ENCODE measurements at regions not wholly inside any gene's neighbourhood (a gene's known extent, or its start where the extent isn't known, plus 50 kb on each side); places are given as distances from the start of the nearest gene placed in this dataset.

DNA sequence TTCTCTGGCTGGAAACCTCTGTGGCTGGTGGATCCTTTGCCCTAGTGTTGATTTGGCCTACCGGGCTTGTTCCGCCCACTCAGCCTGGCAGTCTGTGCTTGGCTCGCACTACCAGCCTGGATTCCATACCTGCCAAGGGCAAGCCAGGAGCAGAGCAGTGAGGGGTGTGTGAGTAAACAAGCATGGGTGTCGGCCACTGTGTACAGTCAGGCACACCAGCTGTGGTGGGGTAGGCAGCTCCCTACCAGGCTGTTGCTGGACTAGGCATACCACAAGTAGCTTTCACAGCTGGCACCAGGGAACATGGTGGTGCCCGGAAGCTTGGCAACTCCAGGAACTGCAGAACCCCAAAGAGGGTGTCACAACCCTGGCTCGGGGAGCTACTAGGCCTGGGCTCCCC, 942.9 kb upstream of the LRRN3 start:
- DNase-seq (ENCODE audit: low spot score): no peak

DNA sequence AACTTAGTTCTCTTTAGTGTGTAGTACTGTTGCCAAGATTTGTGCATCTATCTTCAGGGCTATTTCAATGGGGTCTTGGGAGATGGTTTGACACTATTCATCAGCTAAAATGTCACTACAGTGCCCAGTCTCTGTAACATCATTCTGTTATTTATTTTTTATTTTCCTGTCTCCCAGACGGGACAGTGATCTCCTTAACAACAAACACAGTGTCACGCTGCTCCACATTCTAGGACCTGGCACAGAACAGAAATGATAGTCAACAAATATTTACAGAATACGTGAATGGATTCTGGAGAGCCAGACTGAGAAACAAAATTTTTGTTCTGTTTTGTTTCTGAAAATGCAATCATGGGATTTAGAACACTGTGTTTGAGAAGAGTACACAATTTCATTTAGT, 937.7 kb upstream of the LRRN3 start:
- no peak for DNase-seq (ENCODE audit: low spot score)

DNA sequence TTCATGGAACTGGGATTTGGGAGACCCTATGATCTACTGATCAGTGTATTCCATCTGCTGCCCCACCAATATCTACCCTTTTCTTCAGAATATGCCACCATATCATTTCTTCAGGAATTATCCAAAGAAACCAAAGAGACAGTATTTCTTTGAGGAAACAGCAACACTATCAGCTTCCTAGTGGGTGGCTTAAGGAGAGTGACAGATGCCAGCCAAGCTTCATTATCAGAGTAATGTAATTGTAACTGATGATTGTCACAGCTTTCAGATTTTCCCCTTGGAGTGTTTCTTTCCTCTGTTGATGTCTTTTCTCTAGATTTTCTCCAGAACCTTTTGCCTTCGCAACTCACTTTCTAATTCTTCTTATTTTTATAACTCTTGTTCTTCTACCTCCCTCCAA, 934.4 kb upstream of the LRRN3 start:
- DNase-seq (ENCODE audit: low spot score): no peak

DNA sequence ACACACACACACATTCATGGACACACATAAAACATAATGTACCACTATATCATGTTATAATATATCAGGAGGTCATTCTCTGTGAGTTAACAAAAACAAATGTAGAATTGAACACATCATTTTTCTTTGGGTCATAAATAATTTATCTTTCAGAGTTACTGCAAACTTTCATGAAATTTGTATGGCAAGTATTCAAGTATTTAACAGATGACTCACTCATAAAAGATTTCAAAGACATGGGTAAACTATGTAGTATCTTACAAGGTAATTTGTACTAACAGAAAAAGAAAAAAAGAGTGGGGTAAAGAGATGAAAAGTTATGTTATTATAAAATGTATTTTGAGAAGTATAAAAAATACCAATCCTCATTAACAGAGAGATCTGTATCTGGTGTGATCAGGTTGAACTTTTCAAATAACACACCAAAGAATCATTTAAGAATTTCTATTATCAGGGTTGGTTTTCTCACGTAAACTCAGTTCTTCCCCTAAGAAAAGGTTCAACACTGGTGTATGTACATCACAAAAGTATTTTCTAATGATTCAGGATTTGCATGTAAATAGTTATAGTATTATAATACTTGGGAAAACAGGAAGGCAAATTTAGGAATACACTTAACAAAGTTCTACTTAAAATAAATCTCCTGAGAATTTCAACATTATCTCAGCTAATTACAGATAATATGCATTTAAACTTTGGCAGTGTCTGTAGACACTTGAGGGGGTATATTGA, 933.1 kb upstream of the LRRN3 start:
- no peak for DNase-seq (ENCODE audit: low spot score)

DNA sequence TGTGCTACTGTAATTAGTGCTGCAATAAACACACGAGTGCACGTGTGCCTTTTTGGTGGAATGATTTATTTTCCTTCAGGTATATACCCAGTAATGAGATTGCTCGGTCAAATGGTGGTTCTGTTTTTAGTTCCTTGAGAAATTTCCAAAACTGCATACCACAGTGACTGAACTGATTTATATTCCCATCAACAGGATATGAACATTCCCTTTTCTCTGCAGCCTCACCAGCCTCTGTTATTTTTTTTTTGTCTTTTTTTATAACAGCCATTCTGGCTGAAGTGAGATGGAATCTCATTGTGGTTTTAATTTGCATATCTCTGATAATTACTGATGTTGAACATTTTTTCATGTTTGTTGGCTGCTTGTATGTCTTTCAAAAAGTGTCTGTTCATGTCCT, 922.9 kb upstream of the LRRN3 start:
- no peak for DNase-seq (ENCODE audit: low spot score)

DNA sequence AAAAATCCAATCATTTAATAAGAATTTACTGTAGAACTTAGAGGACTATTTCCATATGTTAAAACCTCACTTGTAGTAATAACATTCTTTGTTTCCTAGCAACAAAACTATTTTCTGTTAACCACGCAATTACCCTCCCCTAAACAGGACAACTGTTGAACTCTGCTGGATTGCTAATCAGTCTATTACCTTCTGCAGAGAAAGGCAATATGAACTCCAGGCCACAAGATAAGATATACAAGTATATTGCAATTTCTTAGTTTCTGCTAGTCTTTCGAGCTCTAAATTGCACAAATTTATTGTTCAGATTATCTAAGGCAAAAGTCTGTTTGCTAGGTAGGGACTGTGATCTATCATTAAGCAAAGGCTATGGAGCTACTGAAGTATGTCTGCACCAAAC, 920.1 kb upstream of the LRRN3 start:
- DNase-seq (ENCODE audit: low spot score): no peak

DNA sequence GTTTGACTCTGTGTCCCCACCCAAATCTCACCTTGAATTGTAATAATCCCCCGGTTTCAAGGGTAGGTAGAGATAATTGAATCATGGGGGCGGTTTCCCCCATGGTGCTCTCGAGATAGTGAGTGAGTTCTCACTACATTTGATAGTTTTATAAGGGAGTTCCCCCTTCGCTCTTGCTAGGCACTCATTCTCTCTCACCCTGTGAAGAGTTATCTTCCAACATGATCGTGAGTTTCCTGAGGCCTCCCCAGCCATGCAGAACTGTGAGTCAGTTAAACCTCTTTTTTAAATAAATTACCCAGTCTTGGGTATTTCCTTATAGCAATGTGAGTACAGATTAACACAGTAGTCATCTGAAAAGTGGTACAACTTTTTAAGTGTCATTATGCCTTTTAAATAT, 913.5 kb upstream of the LRRN3 start:
- DNase-seq (ENCODE audit: low spot score): no peak

DNA sequence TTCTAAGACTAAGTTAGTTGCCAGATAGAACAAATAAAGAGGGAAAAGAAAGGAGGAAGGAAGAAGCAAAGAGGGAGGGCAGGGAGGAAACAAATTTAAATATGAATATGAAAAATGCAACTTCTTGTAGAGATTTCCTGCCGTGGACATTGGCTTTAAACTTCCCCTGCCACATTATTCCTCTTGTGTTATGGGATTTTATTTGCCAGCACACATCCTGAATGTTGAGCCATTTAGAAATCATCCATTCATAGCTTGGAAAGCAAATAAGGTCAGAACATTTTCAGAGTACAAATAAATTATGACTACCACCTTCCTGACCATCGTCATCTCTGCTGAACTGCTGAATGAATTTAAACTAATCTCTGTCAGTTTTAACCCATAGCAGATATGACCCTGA, 911.9 kb upstream of the LRRN3 start:
- DNase-seq (ENCODE audit: low spot score): no peak

DNA sequence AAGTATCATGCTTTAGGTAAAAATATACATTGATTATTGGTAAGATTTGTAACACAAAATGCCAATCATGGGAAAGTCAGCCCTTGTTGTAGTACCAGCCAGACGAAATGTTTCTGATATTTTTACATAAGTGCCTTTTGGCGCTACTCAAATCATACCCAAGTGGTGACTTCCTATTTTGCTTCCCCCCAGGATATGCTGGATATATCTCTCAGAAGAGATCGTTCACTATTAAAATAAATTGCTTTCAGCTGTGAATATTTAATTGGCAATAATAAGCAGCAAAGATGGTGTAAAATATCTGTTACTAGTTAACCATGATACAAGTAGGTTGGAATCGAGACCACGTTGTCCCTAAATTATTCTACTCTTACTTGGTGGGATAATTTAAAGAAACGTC, 909.2 kb upstream of the LRRN3 start:
- DNase-seq (ENCODE audit: low spot score): no peak

DNA sequence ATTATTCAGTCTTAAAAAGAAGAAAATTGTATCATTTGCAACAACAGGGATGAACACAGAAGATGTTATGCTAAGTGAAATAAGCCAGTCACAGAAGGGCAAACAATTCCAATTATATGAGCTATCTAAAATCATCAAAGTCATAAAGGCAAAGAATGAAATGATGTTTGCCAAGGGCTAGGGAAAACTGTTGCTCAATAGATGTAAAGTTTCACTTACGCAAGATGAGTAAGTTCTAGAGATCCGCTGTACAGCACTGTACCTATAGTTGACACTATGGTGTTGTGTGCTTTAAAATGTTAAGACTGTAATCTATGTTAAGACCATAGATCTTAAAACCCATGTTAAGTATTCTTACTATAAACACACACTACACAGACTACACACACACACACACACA, 904.6 kb upstream of the LRRN3 start:
- DNase-seq (ENCODE audit: low spot score): no peak

DNA sequence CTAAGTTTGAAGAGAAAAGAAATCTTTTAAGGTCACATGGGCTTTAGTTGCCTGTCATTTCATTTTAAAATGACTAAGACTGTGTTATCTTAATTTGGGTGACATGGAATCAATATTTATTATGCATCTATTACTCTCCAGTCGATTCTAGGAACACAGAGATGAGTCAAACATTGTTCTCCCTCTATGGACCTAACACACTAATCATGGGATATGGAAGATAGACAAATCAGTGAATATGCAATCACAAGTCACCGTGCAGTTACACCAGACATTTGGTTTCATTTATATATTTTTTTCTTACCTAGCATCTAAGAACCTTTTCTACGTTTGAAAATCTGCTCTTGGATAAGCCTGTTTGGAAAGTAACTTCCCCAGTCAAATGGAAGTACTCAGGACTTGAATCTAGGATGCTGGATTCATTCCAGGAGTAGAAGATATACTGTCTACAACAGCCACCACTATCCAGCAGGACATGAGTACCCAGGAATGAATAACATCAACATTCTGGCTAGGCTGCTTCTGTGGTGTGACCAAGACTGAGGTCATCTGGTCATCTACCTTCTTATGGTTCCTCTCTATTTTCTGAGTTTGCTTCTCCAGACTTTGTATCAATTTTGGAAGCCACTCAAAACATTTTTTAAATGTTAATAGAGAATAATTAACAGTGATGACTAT, 902.9 kb upstream of the LRRN3 start:
- DNase-seq (ENCODE audit: low spot score): no peak

DNA sequence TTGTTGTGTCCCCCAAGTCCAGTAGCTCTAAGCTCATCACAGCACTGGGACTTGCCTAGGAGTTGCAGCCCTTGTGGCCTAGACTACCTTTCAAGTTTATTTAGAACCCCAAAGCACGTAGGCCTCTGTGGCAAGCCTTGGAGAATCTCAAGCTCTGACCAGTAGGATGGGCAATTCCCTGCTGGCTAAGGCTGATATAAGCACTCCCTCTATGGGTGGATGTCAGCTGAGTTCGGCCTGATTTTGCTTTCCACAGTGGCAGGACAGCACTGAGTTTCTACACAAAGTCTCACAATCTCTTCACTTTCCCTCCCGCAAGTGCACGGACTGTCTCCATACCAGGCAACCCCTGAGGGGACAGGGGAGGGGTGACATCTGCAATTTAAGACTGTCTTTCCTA, 886.4 kb upstream of the LRRN3 start:
- DNase-seq (ENCODE audit: low spot score): no peak

DNA sequence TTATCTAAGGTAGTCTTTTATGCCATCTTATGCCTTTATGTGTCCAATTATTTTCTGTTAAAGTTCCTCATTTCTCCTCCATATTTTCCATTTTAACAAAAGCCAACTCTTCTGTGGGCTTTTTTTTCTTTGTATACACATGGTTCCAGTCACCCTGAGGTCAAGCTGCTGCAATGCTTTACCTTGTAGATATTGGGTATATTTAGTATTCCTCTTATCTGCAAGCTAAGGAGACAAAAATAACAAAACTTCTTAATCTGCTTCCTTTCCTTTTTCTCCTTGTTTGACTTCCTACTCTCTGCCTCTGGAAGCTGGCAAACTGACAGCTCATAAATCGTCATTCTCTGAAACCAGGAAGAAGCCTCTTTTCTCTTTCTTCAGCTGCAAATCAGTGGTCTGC, 885.0 kb upstream of the LRRN3 start:
- no peak for DNase-seq (ENCODE audit: low spot score)

DNA sequence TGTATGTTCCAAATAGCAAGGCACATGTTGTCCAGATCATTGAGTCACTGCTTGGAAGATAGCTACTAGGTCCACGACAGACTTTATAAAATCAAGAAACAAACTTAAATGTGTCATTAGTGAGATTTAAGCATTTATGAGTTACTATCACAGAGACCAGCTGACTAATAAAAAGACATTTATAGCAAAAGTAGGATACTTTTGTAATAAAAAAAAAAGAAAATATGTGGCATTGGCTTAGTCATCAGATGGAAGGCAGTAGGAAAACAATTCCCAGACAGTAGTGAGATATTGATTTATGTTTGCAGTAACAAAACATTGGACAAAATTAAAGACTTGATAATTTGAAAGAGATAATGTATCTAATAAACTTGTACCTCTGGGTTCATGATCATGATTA, 881.0 kb upstream of the LRRN3 start:
- no peak for DNase-seq (ENCODE audit: low spot score)

DNA sequence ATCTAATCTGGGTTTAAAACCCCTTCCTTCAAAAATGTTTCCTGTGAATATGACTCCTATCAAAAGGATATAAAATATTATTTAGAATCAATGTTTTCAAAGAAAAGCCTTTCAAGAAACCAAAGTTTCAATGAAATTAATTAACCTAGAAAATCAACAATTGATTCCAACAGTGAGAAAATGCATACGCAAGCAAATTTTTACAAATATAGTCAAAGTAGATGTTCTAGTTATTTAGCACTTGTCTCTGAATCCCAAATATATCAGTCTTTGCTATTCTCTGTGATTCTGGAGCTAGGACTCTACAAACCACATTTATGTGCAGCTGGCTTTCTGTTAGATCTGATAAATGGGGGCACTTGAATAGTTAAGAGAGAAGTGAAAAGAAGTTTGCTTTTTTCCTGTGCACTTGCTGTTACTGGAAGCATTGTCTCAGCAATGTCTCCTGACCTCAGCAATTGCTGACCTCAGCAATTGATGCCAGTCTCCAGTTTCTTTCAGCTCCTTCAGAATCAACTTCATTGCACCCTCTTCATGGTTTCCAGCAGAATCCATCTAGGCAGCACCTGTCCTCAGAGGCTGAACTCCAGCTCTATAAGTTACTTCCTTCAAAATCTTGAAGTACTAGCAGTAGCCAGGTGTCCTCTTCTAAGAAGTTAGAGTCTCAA, 879.9 kb upstream of the LRRN3 start:
- DNase-seq (ENCODE audit: low spot score): no peak

DNA sequence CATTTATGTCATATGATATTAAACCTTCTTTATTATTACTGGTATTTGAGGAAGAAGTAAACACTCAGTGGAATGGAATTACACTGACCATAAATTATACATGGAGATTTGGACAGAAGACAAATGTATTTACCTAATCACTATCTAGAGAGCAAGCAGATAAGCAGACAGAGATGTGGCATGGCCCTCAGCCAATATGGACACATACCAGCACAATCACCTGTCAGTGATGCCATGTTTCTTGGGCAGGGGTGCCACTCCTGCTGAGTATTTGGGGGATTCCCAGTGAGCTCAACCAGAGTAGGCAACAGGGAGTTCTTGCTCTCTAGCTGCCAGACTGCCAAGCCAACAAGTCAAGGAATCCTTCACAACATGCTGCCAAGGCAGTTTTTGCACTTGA, 866.3 kb upstream of the LRRN3 start:
- no peak for DNase-seq (ENCODE audit: low spot score)

DNA sequence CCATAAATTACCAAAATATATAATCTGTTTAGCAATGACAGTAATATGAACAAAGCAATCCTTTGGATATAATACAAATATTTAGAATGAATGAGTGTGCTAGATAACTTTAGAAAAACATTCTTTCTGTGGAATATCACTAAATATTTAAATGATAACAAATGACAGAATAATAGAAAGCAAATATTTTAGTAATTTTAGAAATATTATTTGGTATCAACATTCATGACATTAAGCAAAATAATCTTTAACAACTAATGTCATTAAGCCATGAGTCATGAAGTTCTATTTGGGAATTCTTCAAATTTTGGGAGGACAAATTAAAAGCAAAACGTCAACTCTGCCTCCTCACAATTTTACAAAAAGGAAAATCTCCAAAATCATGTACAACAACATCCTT, 844.8 kb upstream of the LRRN3 start:
- DNase-seq (ENCODE audit: low spot score): no peak

DNA sequence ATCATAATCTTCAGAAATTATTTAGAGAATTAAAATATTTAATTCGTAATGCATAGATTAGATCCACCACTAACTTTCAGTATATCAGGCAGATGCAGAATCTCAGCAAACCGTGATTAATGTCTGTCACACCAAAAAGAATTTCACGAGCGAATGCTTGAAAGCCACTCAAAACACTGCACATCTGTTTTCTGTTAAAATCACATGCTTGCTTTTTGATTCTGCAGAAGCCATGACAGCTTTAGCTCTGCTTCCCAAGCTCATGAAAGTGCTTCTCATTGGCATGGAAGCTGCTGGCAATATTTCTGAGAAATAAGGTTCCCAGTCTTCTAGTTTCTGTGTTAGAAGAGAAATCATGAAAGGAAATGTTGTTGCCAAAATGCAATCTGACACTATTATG, 837.8 kb upstream of the LRRN3 start:
- DNase-seq (ENCODE audit: low spot score): no peak

DNA sequence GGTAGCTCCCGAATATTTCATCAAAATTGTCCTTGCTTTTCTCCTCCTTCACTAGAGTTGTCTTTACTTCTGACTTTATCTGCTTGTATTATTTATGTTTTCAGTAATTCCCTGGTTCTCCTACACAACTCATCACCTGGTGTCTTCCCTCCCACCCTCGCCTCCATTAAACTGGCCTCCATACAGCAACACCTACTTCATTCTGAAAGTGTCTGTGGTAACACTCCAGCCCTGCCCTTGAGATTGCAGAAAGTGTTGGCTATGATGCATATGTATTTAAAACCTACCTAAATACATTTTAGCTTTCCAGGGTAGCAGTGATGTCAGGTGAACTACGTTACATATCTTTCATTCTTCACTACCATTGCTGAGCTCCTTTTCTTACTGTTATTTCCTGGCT, 833.3 kb upstream of the LRRN3 start:
- DNase-seq (ENCODE audit: low spot score): no peak

DNA sequence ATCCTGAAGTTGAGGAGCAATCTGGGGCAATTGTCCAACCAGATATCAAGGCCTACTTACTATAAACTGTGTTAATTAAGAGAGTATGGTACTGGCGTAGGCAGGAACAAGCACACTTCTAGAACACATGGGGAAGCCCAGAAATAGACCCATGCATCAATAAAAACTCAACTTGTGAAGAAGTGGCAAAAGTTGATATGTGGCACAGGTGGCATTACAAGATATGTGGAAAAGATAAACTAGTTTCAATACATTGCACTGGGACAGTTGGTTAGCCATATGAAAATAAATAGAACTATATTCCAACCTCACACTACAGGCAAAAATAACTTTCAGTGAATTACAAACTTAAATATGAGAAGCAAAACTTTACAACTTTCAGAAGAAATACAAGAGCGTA, 828.7 kb upstream of the LRRN3 start:
- DNase-seq (ENCODE audit: low spot score): no peak

DNA sequence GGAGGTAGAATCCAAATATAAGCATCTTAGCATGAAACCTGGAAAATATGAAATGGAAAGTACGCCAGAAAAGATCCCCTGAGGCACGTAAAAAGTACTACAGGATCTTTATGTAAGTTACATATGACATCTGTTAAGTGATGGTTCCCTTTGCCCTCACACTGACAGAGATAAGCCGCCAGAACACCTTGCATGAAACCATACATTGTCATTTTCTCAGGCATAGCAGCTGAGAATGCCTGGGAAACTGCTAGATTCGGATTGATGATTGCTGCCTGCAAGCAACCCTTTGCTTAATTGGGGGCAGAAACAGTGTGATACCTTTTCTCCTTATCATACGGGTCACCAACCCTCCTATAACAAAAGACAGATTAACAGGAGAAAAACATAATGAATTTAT, 826.6 kb upstream of the LRRN3 start:
- no peak for DNase-seq (ENCODE audit: low spot score)

DNA sequence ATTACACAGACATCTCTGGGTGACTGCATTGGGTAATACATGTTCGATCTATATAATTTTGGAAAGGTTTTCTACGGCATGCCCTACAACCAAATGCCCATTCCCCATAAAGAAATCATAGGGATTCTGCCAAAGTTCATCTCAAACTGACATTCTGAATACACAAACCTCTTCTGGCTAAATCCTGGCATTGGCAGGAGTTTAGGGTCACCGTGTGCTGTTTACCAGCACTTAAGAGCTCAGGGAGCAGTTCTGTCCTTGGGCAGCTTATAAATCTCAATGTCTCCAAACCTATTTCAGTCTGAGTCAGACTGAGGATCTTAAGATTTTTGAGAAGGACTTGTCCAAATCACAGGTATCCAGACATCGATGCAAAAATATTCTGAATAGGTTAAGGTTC, 809.6 kb upstream of the LRRN3 start:
- DNase-seq (ENCODE audit: low spot score): no peak

DNA sequence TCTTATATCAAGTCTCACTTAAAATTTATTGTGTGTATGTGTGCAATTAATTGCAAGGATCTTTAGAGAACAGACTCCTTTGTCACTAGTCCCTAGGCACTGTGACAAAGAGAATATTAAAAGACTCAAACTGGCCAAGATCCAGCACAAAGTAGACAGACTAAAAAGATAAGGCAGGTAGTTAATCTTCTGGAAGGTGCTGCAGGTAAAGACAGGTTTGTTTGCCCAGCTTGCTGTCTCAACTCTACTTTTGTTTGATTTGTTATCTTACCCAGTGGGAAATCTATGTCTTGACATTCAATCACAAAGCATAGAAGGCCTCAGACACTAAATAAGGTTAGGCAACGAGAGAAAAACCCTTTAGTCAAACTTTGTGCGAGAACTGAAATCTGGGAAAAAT, 807.9 kb upstream of the LRRN3 start:
- DNase-seq (ENCODE audit: low spot score): no peak

DNA sequence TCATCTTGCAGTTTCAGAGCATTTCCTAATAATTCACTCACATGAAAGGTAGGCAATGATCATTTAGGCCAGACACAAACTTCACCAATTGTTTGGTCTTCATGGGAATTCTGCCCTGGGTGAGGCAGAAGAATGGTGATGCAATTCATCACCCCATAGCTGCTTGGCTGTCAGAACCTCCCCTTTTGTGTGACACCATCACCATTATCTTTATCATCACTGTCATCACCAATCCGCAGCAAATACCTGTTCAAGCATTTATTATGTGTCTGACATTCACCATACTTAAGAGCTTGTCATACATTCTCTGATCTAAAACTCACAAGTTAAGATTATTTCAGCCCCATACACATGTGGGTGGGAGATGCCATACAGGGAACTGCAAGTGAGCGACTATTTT, 799.5 kb upstream of the LRRN3 start:
- DNase-seq (ENCODE audit: low spot score): no peak

Measured in globus pallidus (tissue), 1 donor.